Liver (tissue), 8 donors: ENCODE measurements at regions not wholly inside any gene's neighbourhood (a gene's known extent, or its start where the extent isn't known, plus 50 kb on each side); places are given as distances from the start of the nearest gene placed in this dataset.

ENCODE experiments used
- DNase-seq: peaks from one replicate; pipeline ENCODE4 v3.0.0-alpha.2; 2017; ENCODE audit warnings: low spot score
- H3K27ac ChIP-seq, 2 donors: one replicate each; pipeline ENCODE4 v1.7.0; 2013; ENCODE audit warnings: inconsistent platforms in 2 of 2, low read length in 2 of 2, control low read depth in 1 of 2, low read depth in 1 of 2, mild to moderate bottlenecking in 1 of 2
- H3K27me3 ChIP-seq, 4 donors: one replicate each; pipeline versions ENCODE4 v1.6.1 to v1.7.0; 2013; ENCODE audit warnings: low read length in 3 of 4, inconsistent platforms in 1 of 4, mild to moderate bottlenecking in 1 of 4, moderate library complexity in 1 of 4; ENCODE audit not compliant: control insufficient read depth in 4 of 4, insufficient read depth in 4 of 4
- H3K36me3 ChIP-seq, 4 donors: one replicate each; pipeline versions ENCODE4 v1.6.1 to v1.7.0; 2013; ENCODE audit warnings: low read length in 3 of 4, mild to moderate bottlenecking in 3 of 4, low read depth in 1 of 4, moderate library complexity in 1 of 4; ENCODE audit not compliant: control insufficient read depth in 4 of 4, insufficient read depth in 3 of 4
- H3K4me1 ChIP-seq, 4 donors: one replicate each; pipeline versions ENCODE4 v1.6.1 to v1.7.0; 2013; ENCODE audit warnings: low read length in 3 of 4, mild to moderate bottlenecking in 3 of 4, moderate library complexity in 1 of 4; ENCODE audit not compliant: control insufficient read depth in 4 of 4, insufficient read depth in 4 of 4
- H3K4me3 ChIP-seq, 3 donors: one replicate each; pipeline versions ENCODE4 v1.6.1 to v1.7.0; 2013; ENCODE audit warnings: low read length in 3 of 3, control low read depth in 1 of 3, low read depth in 1 of 3, mild to moderate bottlenecking in 1 of 3
- H3K9ac ChIP-seq, 2 donors: one replicate each; pipeline ENCODE4 v1.7.0; 2013; ENCODE audit warnings: low read length in 2 of 2, mild to moderate bottlenecking in 2 of 2, moderate library complexity in 2 of 2, control low read depth in 1 of 2, low read depth in 1 of 2
- H3K9me3 ChIP-seq, 4 donors: one replicate each; pipeline versions ENCODE4 v1.6.1 to v1.7.0; 2013; ENCODE audit warnings: low read length in 3 of 4; ENCODE audit not compliant: control insufficient read depth in 4 of 4
- EGR1 ChIP-seq, 2 donors: IDR thresholded peaks; 2 replicates each; pipeline ENCODE4 v1.6.1; 2016 to 2018; ENCODE audit warnings: antibody characterized with exemption in 2 of 2, low read depth in 2 of 2
- FOXA1 ChIP-seq: IDR thresholded peaks from 2 replicates; pipeline ENCODE4 v1.6.1; 2016; ENCODE audit warnings: antibody characterized with exemption
- FOXA2 ChIP-seq: IDR thresholded peaks from 2 replicates; pipeline ENCODE4 v1.6.1; 2016; ENCODE audit warnings: antibody characterized with exemption
- GABPA ChIP-seq, 2 donors: IDR thresholded peaks in 1 of 2; conservative IDR thresholded peaks in 1 of 2; 2 replicates each; pipeline ENCODE4 v1.6.1; 2016; ENCODE audit warnings: antibody characterized with exemption in 2 of 2, mild to moderate bottlenecking in 1 of 2, moderate library complexity in 1 of 2
- HNF4A ChIP-seq, 2 donors: conservative IDR thresholded peaks; 2 replicates each; pipeline ENCODE4 v1.6.1; 2016; ENCODE audit warnings: antibody characterized with exemption in 2 of 2, mild to moderate bottlenecking in 2 of 2
- HNF4G ChIP-seq: IDR thresholded peaks from 2 replicates; pipeline ENCODE4 v1.6.1; 2016; ENCODE audit warnings: antibody characterized with exemption
- JUND ChIP-seq, 2 donors: IDR thresholded peaks; 2 replicates each; pipeline ENCODE4 v1.6.1; 2016; ENCODE audit warnings: antibody characterized with exemption in 2 of 2
- NR2F2 ChIP-seq: IDR thresholded peaks from 2 replicates; pipeline ENCODE4 v1.6.1; 2016; ENCODE audit warnings: antibody characterized with exemption
- RAD21 ChIP-seq, 2 donors: IDR thresholded peaks; 2 replicates each; pipeline ENCODE4 v1.6.1; 2016; ENCODE audit warnings: antibody characterized with exemption in 2 of 2, mild to moderate bottlenecking in 2 of 2
- RXRA ChIP-seq, 2 donors: IDR thresholded peaks; 2 replicates each; pipeline ENCODE4 v1.6.1; 2017 to 2018; ENCODE audit warnings: antibody characterized with exemption in 2 of 2, mild to moderate bottlenecking in 1 of 2
- SP1 ChIP-seq: IDR thresholded peaks from 2 replicates; pipeline ENCODE4 v1.6.1; 2018; ENCODE audit warnings: antibody characterized with exemption, mild to moderate bottlenecking
- TAF1 ChIP-seq: conservative IDR thresholded peaks from 2 replicates; pipeline ENCODE4 v1.6.1; 2016; ENCODE audit warnings: antibody characterized with exemption, mild to moderate bottlenecking
- YY1 ChIP-seq: IDR thresholded peaks from 2 replicates; pipeline ENCODE4 v1.6.1; 2016; ENCODE audit warnings: antibody characterized with exemption, mild to moderate bottlenecking
- WGBS: extraction: QIAGEN DNeasy Blood & Tissue Kit; methylation state at CpG from one replicate; pipeline ENCODE4 v1.1.7; 2013; 5-methylcytosine and 5-hydroxymethylcytosine counted together
- TF ChIP-seq, protein P1 (sequence below): IDR thresholded peaks from 2 replicates; pipeline ENCODE4 v1.6.1; 2016; ENCODE audit warnings: antibody characterized with exemption
- TF ChIP-seq, protein P2 (sequence below): IDR thresholded peaks from 2 replicates; pipeline ENCODE4 v1.6.1; 2016; ENCODE audit warnings: antibody characterized with exemption
- TF ChIP-seq, protein P3 (sequence below): IDR thresholded peaks from 2 replicates; pipeline ENCODE4 v1.6.1; 2016; ENCODE audit warnings: antibody characterized with exemption, mild to moderate bottlenecking
- TF ChIP-seq, protein P4 (sequence below): fragments of 150-350 bp; IDR thresholded peaks from 2 replicates; pipeline ENCODE4 v1.5.1; 2017; ENCODE audit warnings: improper control_type of control experiment, low read depth, low read length; ENCODE audit not compliant: missing input control
- TF ChIP-seq, protein P5 (sequence below): IDR thresholded peaks from 2 replicates; pipeline ENCODE4 v1.6.1; 2016; ENCODE audit warnings: antibody characterized with exemption
- donor health status: healthy.
- donor health status: healthy.
- donor health status: healthy.
- donor health status: healthy.
- donor health status: healthy.

DNA sequence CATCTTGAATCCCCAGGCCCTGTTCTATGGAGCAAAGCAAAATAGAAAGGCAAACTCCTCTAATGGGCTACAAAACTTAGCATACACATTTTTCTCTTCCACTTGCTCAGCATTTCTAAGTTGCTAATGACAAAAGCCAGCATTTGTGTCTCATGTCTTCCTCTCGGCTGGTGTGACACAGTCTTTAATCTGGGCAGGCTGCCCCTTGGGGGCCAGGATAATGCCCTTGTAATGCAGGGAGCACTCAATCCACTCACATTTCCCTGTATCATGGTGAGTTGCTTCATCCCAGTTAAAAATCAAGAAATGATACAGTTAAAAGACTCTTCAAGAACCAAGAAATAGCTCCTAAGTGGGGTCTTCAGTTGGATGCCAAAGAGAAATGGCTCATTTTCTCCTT is 109.1 kb upstream of the FBXO11 start (continued):
- TF ChIP-seq, protein P1, sequence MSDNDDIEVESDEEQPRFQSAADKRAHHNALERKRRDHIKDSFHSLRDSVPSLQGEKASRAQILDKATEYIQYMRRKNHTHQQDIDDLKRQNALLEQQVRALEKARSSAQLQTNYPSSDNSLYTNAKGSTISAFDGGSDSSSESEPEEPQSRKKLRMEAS = no peak

DNA sequence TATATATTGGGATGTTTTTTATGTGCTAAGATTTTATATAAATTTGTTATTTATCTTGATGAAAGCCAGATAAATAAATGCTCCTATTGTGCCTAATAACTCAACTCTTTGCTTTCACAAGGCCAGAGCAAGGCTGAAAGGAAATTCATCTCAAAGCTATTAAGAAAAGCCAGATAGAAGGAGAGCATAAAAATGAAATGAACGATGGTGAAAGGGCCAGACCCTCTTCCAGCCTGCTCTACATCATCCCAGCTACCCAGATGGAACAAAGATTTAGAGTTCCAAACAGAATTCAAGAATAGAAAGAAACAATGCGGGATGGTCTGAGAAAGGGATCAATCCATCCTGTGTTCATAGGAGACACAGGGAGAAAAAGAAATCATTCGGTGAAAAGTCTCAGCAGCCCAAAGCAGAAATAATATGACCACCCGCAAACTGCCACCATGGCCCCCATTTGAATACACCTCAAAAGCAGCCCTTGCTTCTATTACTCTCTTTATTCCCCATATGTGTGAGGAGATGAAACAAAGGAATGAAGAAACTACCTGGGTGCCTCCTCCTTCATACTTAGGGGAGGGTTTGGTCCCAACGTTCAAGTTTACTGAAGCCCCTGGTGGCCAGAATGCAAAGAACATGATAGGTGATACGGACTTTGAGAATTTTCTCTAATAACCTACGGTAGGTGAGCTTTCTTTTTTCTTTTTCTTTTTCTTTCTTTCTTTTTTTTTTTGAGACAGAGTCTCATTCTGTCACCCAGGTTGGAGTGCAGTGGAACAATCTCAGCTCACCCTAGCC is 110.1 kb upstream of the FBXO11 start:
- no peak overlapping the region for H3K27ac ChIP-seq
- DNase-seq = no peak
- H3K27me3 ChIP-seq = peaks cover 0 to 3% (median 0%) of the 10 kb centered on the region in 4 donors
- no peak overlapping the region for H3K4me3 ChIP-seq
- no peaks in the 10 kb centered on the region for H3K4me1 ChIP-seq
- H3K9me3 ChIP-seq = peaks cover 0 to 9% (median 3%) of the 10 kb centered on the region in 4 donors
- TF ChIP-seq SP1 = no peak
- TF ChIP-seq TAF1 = no peak
- TF ChIP-seq RXRA (IDR thresholded peaks at IDR 0.05) = no peak
- TF ChIP-seq, protein P2, sequence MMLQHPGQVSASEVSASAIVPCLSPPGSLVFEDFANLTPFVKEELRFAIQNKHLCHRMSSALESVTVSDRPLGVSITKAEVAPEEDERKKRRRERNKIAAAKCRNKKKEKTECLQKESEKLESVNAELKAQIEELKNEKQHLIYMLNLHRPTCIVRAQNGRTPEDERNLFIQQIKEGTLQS = no peak
- TF ChIP-seq, protein P3, sequence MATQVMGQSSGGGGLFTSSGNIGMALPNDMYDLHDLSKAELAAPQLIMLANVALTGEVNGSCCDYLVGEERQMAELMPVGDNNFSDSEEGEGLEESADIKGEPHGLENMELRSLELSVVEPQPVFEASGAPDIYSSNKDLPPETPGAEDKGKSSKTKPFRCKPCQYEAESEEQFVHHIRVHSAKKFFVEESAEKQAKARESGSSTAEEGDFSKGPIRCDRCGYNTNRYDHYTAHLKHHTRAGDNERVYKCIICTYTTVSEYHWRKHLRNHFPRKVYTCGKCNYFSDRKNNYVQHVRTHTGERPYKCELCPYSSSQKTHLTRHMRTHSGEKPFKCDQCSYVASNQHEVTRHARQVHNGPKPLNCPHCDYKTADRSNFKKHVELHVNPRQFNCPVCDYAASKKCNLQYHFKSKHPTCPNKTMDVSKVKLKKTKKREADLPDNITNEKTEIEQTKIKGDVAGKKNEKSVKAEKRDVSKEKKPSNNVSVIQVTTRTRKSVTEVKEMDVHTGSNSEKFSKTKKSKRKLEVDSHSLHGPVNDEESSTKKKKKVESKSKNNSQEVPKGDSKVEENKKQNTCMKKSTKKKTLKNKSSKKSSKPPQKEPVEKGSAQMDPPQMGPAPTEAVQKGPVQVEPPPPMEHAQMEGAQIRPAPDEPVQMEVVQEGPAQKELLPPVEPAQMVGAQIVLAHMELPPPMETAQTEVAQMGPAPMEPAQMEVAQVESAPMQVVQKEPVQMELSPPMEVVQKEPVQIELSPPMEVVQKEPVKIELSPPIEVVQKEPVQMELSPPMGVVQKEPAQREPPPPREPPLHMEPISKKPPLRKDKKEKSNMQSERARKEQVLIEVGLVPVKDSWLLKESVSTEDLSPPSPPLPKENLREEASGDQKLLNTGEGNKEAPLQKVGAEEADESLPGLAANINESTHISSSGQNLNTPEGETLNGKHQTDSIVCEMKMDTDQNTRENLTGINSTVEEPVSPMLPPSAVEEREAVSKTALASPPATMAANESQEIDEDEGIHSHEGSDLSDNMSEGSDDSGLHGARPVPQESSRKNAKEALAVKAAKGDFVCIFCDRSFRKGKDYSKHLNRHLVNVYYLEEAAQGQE = no peak
- no peak for TF ChIP-seq FOXA1
- no peak for TF ChIP-seq GABPA (IDR thresholded peaks at IDR 0.05 in 1 of 2, conservative IDR thresholded peaks at IDR 0.05 in 1 of 2)
- TF ChIP-seq, protein P1 = no peak
- no peak for TF ChIP-seq RAD21 (IDR thresholded peaks at IDR 0.05)
- TF ChIP-seq HNF4A (conservative IDR thresholded peaks at IDR 0.05) = no peak
- no peak for TF ChIP-seq FOXA2
- TF ChIP-seq, protein P4, sequence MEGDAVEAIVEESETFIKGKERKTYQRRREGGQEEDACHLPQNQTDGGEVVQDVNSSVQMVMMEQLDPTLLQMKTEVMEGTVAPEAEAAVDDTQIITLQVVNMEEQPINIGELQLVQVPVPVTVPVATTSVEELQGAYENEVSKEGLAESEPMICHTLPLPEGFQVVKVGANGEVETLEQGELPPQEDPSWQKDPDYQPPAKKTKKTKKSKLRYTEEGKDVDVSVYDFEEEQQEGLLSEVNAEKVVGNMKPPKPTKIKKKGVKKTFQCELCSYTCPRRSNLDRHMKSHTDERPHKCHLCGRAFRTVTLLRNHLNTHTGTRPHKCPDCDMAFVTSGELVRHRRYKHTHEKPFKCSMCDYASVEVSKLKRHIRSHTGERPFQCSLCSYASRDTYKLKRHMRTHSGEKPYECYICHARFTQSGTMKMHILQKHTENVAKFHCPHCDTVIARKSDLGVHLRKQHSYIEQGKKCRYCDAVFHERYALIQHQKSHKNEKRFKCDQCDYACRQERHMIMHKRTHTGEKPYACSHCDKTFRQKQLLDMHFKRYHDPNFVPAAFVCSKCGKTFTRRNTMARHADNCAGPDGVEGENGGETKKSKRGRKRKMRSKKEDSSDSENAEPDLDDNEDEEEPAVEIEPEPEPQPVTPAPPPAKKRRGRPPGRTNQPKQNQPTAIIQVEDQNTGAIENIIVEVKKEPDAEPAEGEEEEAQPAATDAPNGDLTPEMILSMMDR = no peak
- no peak for TF ChIP-seq HNF4G
- no peak for TF ChIP-seq EGR1 (IDR thresholded peaks at IDR 0.05; ENCODE audit: low read depth in 2 of 2)
- TF ChIP-seq YY1 = no peak
- TF ChIP-seq NR2F2 = no peak
- TF ChIP-seq JUND (IDR thresholded peaks at IDR 0.05) = no peak
- TF ChIP-seq, protein P5, sequence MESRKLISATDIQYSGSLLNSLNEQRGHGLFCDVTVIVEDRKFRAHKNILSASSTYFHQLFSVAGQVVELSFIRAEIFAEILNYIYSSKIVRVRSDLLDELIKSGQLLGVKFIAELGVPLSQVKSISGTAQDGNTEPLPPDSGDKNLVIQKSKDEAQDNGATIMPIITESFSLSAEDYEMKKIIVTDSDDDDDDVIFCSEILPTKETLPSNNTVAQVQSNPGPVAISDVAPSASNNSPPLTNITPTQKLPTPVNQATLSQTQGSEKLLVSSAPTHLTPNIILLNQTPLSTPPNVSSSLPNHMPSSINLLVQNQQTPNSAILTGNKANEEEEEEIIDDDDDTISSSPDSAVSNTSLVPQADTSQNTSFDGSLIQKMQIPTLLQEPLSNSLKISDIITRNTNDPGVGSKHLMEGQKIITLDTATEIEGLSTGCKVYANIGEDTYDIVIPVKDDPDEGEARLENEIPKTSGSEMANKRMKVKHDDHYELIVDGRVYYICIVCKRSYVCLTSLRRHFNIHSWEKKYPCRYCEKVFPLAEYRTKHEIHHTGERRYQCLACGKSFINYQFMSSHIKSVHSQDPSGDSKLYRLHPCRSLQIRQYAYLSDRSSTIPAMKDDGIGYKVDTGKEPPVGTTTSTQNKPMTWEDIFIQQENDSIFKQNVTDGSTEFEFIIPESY = no peak
- 74% methylated on average over 7 of the region's 7 CpGs for WGBS
- H3K9ac ChIP-seq = no peak overlapping the region
- no peaks in the 10 kb centered on the region for H3K36me3 ChIP-seq
